Trophoblast cell (in vitro differentiated cells and primary cell): ENCODE measurements at regions not wholly inside any gene's neighbourhood (a gene's known extent, or its start where the extent isn't known, plus 50 kb on each side); places are given as distances from the start of the nearest gene placed in this dataset.

Experiments
- DNase-seq, 2 donors: peaks; one replicate each; pipeline ENCODE4 v3.0.0-alpha.2; 2016
- H2AFZ ChIP-seq: 2 replicates; pipeline ENCODE4 v1.6.1; 2013; ENCODE audit warnings: low read length, moderate library complexity, mild to moderate bottlenecking; ENCODE audit not compliant: insufficient read depth, poor library complexity
- H2AK5ac ChIP-seq: 2 replicates; pipeline ENCODE4 v1.6.1; 2013; ENCODE audit warnings: mild to moderate bottlenecking, low read length
- H2BK120ac ChIP-seq: 2 replicates; pipeline ENCODE4 v1.6.1; 2013; ENCODE audit warnings: low read length, mild to moderate bottlenecking, moderate library complexity; ENCODE audit not compliant: insufficient read depth, poor library complexity
- H2BK12ac ChIP-seq: 2 replicates; pipeline ENCODE4 v1.6.1; 2013; ENCODE audit warnings: mild to moderate bottlenecking, low read length, moderate library complexity
- H2BK5ac ChIP-seq: 2 replicates; pipeline ENCODE4 v1.6.1; 2013; ENCODE audit warnings: low read length, low read depth, moderate library complexity, mild to moderate bottlenecking; ENCODE audit not compliant: poor library complexity
- H3K14ac ChIP-seq: 2 replicates; pipeline ENCODE4 v1.6.1; 2013; ENCODE audit warnings: mild to moderate bottlenecking, low read length
- H3K18ac ChIP-seq: 2 replicates; pipeline ENCODE4 v1.6.1; 2013; ENCODE audit warnings: mild to moderate bottlenecking, low read length
- H3K23ac ChIP-seq: 2 replicates; pipeline ENCODE4 v1.6.1; 2013; ENCODE audit warnings: low read length
- H3K27ac ChIP-seq: 2 replicates; pipeline ENCODE4 v1.5.1; 2013; ENCODE audit warnings: low read depth, mild to moderate bottlenecking, inconsistent platforms, low read length, moderate library complexity
- H3K27me3 ChIP-seq: 2 replicates; pipeline ENCODE4 v1.6.1; 2013; ENCODE audit warnings: inconsistent platforms, mild to moderate bottlenecking, low read length, moderate library complexity; ENCODE audit not compliant: insufficient read depth
- H3K36me3 ChIP-seq, 2 experiments: 1 replicate in 1 of 2; 2 replicates in 1 of 2; pipeline ENCODE4 v1.6.1; 2013; ENCODE audit warnings: low read length in 2 of 2, mild to moderate bottlenecking in 2 of 2, moderate library complexity in 1 of 2; ENCODE audit not compliant: insufficient read depth in 2 of 2, control insufficient read depth in 1 of 2
- H3K4ac ChIP-seq: 2 replicates; pipeline ENCODE4 v1.6.1; 2013; ENCODE audit warnings: low read depth, mild to moderate bottlenecking, low read length, moderate library complexity
- H3K4me1 ChIP-seq, 2 experiments: 1 replicate in 1 of 2; 2 replicates in 1 of 2; pipeline ENCODE4 v1.6.1; 2013; ENCODE audit warnings: low read length in 2 of 2, mild to moderate bottlenecking in 2 of 2, moderate library complexity in 1 of 2; ENCODE audit not compliant: insufficient read depth in 2 of 2, control insufficient read depth in 1 of 2
- H3K4me2 ChIP-seq: 2 replicates; pipeline ENCODE4 v1.6.1; 2013; ENCODE audit warnings: inconsistent platforms, mild to moderate bottlenecking, low read length, moderate library complexity
- H3K4me3 ChIP-seq: 2 replicates; pipeline ENCODE4 v1.5.1; 2013; ENCODE audit warnings: mild to moderate bottlenecking, low read depth, low read length, inconsistent platforms
- H3K79me1 ChIP-seq: one replicate; pipeline ENCODE4 v1.6.1; 2013; ENCODE audit warnings: low read length
- H3K79me2 ChIP-seq: 2 replicates; pipeline ENCODE4 v1.6.1; 2013; ENCODE audit warnings: low read length, mild to moderate bottlenecking; ENCODE audit not compliant: control insufficient read depth, insufficient read depth, poor library complexity
- H3K9ac ChIP-seq: 2 replicates; pipeline ENCODE4 v1.6.1; 2013; ENCODE audit warnings: mild to moderate bottlenecking, low read length
- H3K9me3 ChIP-seq: 2 replicates; pipeline ENCODE4 v1.6.1; 2013; ENCODE audit warnings: low read depth, mild to moderate bottlenecking, control low read depth, inconsistent platforms, low read length; ENCODE audit not compliant: insufficient read depth
- H4K12ac ChIP-seq: 2 replicates; pipeline ENCODE4 v1.6.1; 2013; ENCODE audit warnings: low read depth, mild to moderate bottlenecking, low read length, moderate library complexity
- H4K8ac ChIP-seq: 2 replicates; pipeline ENCODE4 v1.6.1; 2013; ENCODE audit warnings: low read depth, mild to moderate bottlenecking, low read length, moderate library complexity
- H4K91ac ChIP-seq: one replicate; pipeline ENCODE4 v1.6.1; 2013; ENCODE audit warnings: low read depth, mild to moderate bottlenecking, low read length, moderate library complexity
- WGBS: extraction: QIAGEN DNeasy Blood & Tissue Kit; methylation state at CpG from one replicate; pipeline ENCODE4 v1.1.7; 2013; ENCODE audit warnings: missing lambda C conversion rate; ENCODE audit not compliant: insufficient read length, insufficient coverage; ENCODE audit errors: extremely low coverage; 5-methylcytosine and 5-hydroxymethylcytosine counted together

DNA sequence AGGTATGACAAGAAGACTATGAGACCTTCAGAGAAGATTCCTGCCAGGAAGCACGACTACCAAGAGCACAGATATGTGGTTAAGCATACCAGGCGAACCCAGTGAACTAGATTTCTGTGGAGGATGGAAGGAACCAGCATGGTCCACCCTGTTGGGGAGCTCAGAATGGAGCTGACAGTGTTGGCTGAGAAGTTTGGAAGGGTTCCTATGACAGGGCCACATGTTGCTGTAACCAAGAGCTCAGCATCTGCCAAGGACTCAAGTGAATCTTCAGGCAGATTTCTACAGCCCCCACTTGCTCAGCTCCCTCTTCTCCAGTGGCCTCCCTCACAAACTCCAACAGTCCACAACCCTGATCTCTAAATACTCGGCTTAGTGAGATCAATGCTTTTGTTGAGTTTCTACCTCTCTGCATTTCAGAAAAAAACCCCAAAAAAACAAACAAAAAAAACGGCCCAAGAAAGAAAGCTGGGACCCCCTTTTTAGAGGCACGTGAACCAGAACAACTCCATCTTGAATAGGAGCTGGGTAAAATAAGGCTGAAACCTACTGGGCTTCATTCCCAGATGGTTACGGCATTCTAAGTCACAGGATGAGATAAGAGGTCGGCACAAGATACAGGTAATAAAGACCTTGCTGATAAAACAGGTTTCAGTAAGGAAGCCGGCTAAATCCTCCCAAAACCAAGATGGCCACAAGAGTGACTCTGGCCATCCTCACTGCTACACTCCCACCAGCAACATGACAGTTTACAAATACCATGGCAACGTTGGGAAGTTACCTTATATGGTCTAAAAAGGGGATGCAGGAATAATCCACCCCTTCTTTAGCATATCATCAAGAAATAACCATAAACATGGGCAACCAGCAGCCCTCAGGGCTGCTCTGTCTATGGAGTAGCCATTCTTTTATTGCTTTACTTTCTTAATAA is 691.1 kb downstream of the UQCRFS1 start:
- WGBS = no CpG with 5 or more reads among the region's 9 CpGs
- H3K23ac ChIP-seq = no peak overlapping the region
- no peaks in the 10 kb centered on the region for H3K79me2 ChIP-seq
- H3K4ac ChIP-seq = no peak overlapping the region
- H3K9me3 ChIP-seq = no peaks in the 10 kb centered on the region
- no peak overlapping the region for H2AK5ac ChIP-seq
- peak in 1 of 2 donors; percentile 17 for DNase-seq
- H3K14ac ChIP-seq = no peak overlapping the region
- no peaks in the 10 kb centered on the region for H3K27me3 ChIP-seq
- no peak overlapping the region for H2BK5ac ChIP-seq
- H4K91ac ChIP-seq = no peak overlapping the region
- no peak overlapping the region for H3K9ac ChIP-seq
- no peak overlapping the region for H4K12ac ChIP-seq
- no peak overlapping the region for H3K27ac ChIP-seq
- no peaks in the 10 kb centered on the region for H3K36me3 ChIP-seq
- no peak overlapping the region for H2BK120ac ChIP-seq
- H2BK12ac ChIP-seq = no peak overlapping the region
- H3K4me1 ChIP-seq = no peaks in the 10 kb centered on the region
- no peak overlapping the region for H4K8ac ChIP-seq
- H3K18ac ChIP-seq = no peak overlapping the region
- H3K79me1 ChIP-seq = no peaks in the 10 kb centered on the region
- H3K4me2 ChIP-seq = no peak overlapping the region
- no peak overlapping the region for H3K4me3 ChIP-seq
- no peak overlapping the region for H2AFZ ChIP-seq

- H3K27me3 ChIP-seq = no peaks in the 10 kb centered on the region
- no peak overlapping the region for H3K14ac ChIP-seq
- H2BK120ac ChIP-seq = no peak overlapping the region
- DNase-seq = no peak
- H4K8ac ChIP-seq = no peak overlapping the region
- no peaks in the 10 kb centered on the region for H3K9me3 ChIP-seq
- H2BK5ac ChIP-seq = no peak overlapping the region
- no peak overlapping the region for H3K27ac ChIP-seq
- H3K4me1 ChIP-seq = no peaks in the 10 kb centered on the region
- H3K79me2 ChIP-seq = no peaks in the 10 kb centered on the region
- H3K4me3 ChIP-seq = no peak overlapping the region
- H3K18ac ChIP-seq = no peak overlapping the region
- no peak overlapping the region for H3K23ac ChIP-seq
- H3K4ac ChIP-seq = no peak overlapping the region
- H3K4me2 ChIP-seq = no peak overlapping the region
- H3K9ac ChIP-seq = no peak overlapping the region
- H2BK12ac ChIP-seq = no peak overlapping the region
- no peaks in the 10 kb centered on the region for H3K79me1 ChIP-seq
- no peak overlapping the region for H4K12ac ChIP-seq
- H3K36me3 ChIP-seq = no peaks in the 10 kb centered on the region
- H4K91ac ChIP-seq = no peak overlapping the region
- no peak overlapping the region for H2AK5ac ChIP-seq
- no peak overlapping the region for H2AFZ ChIP-seq
These were observed 691.9 kb downstream of the UQCRFS1 start for GRCh38 chr19:28520998-28521568.

DNA sequence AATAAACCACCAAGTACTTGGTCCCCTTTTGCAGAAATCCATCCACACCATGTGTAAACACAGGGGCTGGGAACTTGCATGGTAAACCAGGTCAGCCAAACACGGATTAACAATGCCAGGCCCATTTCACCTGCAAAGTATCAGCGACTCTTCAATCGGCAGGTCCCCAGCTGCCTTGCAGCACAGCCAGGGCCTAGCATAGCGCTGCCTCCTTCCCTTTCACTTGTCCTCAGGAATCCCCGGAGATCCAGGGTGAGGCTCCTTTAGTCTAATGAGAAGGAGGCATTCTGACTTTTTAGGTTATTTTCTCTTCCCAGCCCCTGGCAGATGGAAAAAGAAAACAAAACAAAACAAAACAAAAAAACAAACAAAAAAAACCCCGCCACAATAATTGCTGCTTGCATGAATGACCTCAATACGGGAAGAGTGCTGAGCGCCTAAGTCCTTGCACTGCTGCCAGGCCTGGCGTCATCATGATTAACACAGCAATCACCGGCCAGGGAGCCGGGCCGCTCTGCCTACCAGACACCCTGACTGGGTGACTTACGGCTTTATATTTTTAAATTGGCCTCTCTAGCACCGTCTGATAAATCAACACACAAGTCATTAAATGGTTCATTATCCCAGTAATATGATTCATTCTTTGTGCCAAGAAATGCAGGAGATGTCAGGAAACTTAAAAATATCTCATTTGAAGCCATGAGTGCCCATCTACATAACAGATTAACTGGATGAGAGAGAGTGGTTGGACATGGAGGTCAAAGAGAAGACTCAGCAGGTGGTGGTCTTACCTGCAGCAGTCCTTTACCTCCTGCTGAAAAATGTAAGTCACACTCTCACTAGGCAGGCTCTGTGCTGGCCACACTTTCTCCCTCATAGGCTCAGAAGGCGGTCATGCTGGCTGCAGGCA is 692.7 kb downstream of the UQCRFS1 start:
- no peaks in the 10 kb centered on the region for H3K79me1 ChIP-seq
- H3K9ac ChIP-seq = no peak overlapping the region
- H3K79me2 ChIP-seq = no peaks in the 10 kb centered on the region

GRCh38 chr19:28519218-28519779 is 693.7 kb downstream of the UQCRFS1 start:
- Histone ChIP-seq H2BK120ac (no peak overlapping the region), H4K91ac (no peak overlapping the region), H2BK5ac (no peak overlapping the region), H3K36me3 (no peaks in the 10 kb centered on the region), H4K8ac (no peak overlapping the region), H3K27me3 (no peaks in the 10 kb centered on the region), H3K27ac (no peak overlapping the region), H3K4ac (no peak overlapping the region), H3K4me3 (no peak overlapping the region), H3K4me1 (no peaks in the 10 kb centered on the region), H3K18ac (no peak overlapping the region), H3K23ac (no peak overlapping the region), H3K79me1 (no peaks in the 10 kb centered on the region), H2AK5ac (no peak overlapping the region), H3K14ac (no peak overlapping the region), H3K9ac (no peak overlapping the region), H3K9me3 (no peaks in the 10 kb centered on the region), H3K79me2 (no peaks in the 10 kb centered on the region), H3K4me2 (no peak overlapping the region), H2AFZ (no peak overlapping the region), H2BK12ac (no peak overlapping the region), H4K12ac (no peak overlapping the region)
- DNase-seq = no peak
- no CpG with 5 or more reads among the region's 8 CpGs for WGBS

More for the DNA sequence above, 692.7 kb downstream of the UQCRFS1 start:
- H2AFZ ChIP-seq = no peak overlapping the region
- no peak overlapping the region for H2BK5ac ChIP-seq
- H3K4me1 ChIP-seq = no peaks in the 10 kb centered on the region
- no peak for DNase-seq
- H3K27me3 ChIP-seq = no peaks in the 10 kb centered on the region
- H3K4me3 ChIP-seq = no peak overlapping the region
- no peak overlapping the region for H3K23ac ChIP-seq
- no peaks in the 10 kb centered on the region for H3K9me3 ChIP-seq
- H2AK5ac ChIP-seq = no peak overlapping the region
- H4K8ac ChIP-seq = no peak overlapping the region
- H3K18ac ChIP-seq = no peak overlapping the region
- no peak overlapping the region for H3K14ac ChIP-seq
- H4K12ac ChIP-seq = no peak overlapping the region
- H3K36me3 ChIP-seq = no peaks in the 10 kb centered on the region
- WGBS = no CpG with 5 or more reads among the region's 15 CpGs
- no peak overlapping the region for H3K27ac ChIP-seq
- H2BK120ac ChIP-seq = no peak overlapping the region
- H3K4ac ChIP-seq = no peak overlapping the region
- H3K4me2 ChIP-seq = no peak overlapping the region
- H2BK12ac ChIP-seq = no peak overlapping the region
- H4K91ac ChIP-seq = no peak overlapping the region
